MCF 10A (cell line): ENCODE measurements at regions not wholly inside any gene's neighbourhood (a gene's known extent, or its start where the extent isn't known, plus 50 kb on each side); places are given as distances from the start of the nearest gene placed in this dataset.

Experiments used
- BruUV-seq: library from RNA; stranded (reverse); fragments of 400-500 nt; replicated peaks from 2 replicates; lab custom pipeline; 2021; lab: Mats Ljungman, UMichigan
- CTCF ChIA-PET: fragments of 300-600 bp; sonication (Branson Sonifier 250); formaldehyde crosslinking; extraction: SDS; loops from one replicate; lab custom pipeline; 2021; ENCODE audit warnings: antibody characterized with exemption, inconsistent platforms; lab: Yijun Ruan, JAX
- POLR2A ChIA-PET: fragments of 300-600, 350-650 bp; sonication (Branson Sonifier 250); formaldehyde crosslinking; extraction: SDS; loops from one replicate; lab custom pipeline; 2020; ENCODE audit warnings: antibody characterized with exemption, inconsistent platforms; lab: Yijun Ruan, JAX
- DNase-seq: peaks from one replicate; pipeline ENCODE4 v3.0.0-alpha.2; 2018; ENCODE audit not compliant: unreplicated experiment
- H3K27ac Mint-ChIP-seq: one replicate; pipeline ENCODE4 v1.8.0; 2022; ENCODE audit warnings: mild to moderate bottlenecking, low read depth, mixed read lengths; ENCODE audit not compliant: unreplicated experiment
- H3K27me3 Mint-ChIP-seq: one replicate; pipeline ENCODE4 v1.8.0; 2022; ENCODE audit warnings: mixed read lengths; ENCODE audit not compliant: insufficient read depth, unreplicated experiment
- H3K36me3 Mint-ChIP-seq: one replicate; pipeline ENCODE4 v1.8.0; 2022; ENCODE audit warnings: mild to moderate bottlenecking, moderate library complexity, mixed read lengths; ENCODE audit not compliant: insufficient read depth, unreplicated experiment
- H3K4me1 Mint-ChIP-seq: one replicate; pipeline ENCODE4 v1.8.0; 2022; ENCODE audit warnings: mixed read lengths; ENCODE audit not compliant: insufficient read depth, unreplicated experiment
- H3K4me3 Mint-ChIP-seq: one replicate; pipeline ENCODE4 v1.8.0; 2022; ENCODE audit warnings: mild to moderate bottlenecking, moderate library complexity, mixed read lengths; ENCODE audit not compliant: unreplicated experiment
- H3K9me3 Mint-ChIP-seq: one replicate; pipeline ENCODE4 v1.8.0; 2022; ENCODE audit warnings: mixed read lengths; ENCODE audit not compliant: unreplicated experiment
- intact Hi-C: fragments of 100-400 bp; cut with micrococcal nuclease; formaldehyde crosslinking; loops from 2 replicates; pipeline ENCODE4 v1.14.1; 2022
- TF ChIP-seq, protein P1 (sequence below): fragments of 200-600 bp; IDR thresholded peaks from one replicate; pipeline ENCODE4 v1.8.0; 2022; ENCODE audit warnings: antibody characterized with exemption, mild to moderate bottlenecking; ENCODE audit not compliant: unreplicated experiment

DNA sequence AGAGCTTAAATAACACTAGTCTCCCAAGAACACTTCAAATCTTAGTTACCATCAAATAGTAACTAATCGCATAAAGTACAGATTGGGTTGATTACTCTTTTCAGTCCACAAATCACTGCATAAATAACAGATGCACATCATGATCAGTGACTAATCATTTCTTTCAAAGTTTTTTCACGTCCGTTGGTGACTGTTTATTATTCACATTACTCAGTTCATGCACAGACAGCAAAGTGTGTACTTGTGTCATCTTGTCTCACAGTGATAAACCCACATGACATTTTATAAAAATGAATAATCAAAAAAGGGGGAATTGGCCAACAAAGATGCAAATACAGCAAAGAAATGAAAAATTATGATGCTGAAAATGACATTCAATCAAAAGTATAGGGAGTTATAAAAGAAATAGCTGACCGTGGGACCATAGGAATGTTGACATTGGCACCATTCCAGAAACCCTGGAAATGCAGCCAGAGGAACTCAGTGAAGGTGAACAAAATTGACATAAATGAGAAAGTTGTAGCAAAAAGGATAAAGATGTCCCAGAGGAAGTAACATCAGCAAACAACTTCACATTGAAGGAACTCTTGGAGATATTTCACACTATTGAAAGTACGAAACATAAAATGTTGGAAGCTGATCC is 161.5 kb downstream of the SOX3 start:
- ChIA-PET CTCF (no interaction called here), POLR2A (no interaction called here)
- H3K36me3 Mint-ChIP-seq = no peaks in the 10 kb centered on the region
- peaks cover 10% of the 10 kb centered on the region for H3K27me3 Mint-ChIP-seq
- peak; percentile 44 for DNase-seq
- H3K4me1 Mint-ChIP-seq = peaks cover 6% of the 10 kb centered on the region
- H3K27ac Mint-ChIP-seq = no peak overlapping the region
- BruUV-seq = no TSS peak
- no peak overlapping the region for H3K4me3 Mint-ChIP-seq
- peaks cover 7% of the 10 kb centered on the region for H3K9me3 Mint-ChIP-seq
- TF ChIP-seq, protein P1, sequence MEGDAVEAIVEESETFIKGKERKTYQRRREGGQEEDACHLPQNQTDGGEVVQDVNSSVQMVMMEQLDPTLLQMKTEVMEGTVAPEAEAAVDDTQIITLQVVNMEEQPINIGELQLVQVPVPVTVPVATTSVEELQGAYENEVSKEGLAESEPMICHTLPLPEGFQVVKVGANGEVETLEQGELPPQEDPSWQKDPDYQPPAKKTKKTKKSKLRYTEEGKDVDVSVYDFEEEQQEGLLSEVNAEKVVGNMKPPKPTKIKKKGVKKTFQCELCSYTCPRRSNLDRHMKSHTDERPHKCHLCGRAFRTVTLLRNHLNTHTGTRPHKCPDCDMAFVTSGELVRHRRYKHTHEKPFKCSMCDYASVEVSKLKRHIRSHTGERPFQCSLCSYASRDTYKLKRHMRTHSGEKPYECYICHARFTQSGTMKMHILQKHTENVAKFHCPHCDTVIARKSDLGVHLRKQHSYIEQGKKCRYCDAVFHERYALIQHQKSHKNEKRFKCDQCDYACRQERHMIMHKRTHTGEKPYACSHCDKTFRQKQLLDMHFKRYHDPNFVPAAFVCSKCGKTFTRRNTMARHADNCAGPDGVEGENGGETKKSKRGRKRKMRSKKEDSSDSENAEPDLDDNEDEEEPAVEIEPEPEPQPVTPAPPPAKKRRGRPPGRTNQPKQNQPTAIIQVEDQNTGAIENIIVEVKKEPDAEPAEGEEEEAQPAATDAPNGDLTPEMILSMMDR = no peak
- intact Hi-C loops = no loop called here

DNA sequence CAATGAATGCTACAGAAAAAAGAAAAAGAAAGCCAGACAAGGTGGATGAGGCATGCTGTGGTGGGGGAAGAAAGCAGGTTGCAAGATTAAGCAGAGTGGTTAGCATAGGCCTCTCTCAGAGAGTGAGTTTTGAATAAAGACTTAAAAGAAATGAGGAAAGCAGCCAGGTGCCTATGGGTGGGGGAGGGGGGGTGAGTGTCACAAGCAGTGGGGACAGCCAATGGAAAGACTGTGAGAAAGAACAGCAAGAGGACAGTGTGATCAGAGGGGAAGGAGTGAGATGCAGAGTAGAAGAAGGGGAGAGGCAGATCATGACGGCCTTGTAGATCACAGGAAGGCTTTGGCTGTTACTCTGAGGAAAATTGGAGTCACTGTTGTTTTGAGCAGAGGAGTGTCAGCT is 162.5 kb downstream of the SOX3 start:
- CTCF ChIA-PET = no interaction called here
- intact Hi-C loops = no loop called here
- H3K27ac Mint-ChIP-seq = no peak overlapping the region

DNA sequence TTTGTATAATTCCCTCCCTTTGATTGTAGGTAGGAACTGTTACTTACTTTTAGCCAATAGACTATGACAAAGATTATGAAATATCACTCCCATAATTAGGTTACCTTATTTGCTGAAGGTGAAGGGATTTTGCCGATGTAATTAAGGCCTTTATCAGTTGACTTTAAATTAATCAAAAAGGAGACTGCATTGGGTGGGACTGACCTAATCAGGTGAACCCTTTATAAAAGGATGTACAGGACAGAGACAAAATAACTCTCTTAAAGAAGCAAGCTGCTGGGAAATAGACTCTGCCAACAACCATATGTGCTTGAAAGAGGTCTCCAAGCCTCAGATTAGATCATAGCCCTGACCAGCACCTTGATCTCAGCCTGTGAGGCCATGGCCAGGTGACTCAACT is 167.6 kb downstream of the SOX3 start:
- H3K27ac Mint-ChIP-seq = no peak overlapping the region
- no peaks in the 10 kb centered on the region for H3K4me1 Mint-ChIP-seq
- H3K4me3 Mint-ChIP-seq = no peak overlapping the region
- ChIA-PET CTCF (no interaction called here), POLR2A (no interaction called here)
- intact Hi-C loops = no loop called here
- DNase-seq = no peak
- H3K36me3 Mint-ChIP-seq = no peaks in the 10 kb centered on the region
- TF ChIP-seq, protein P1 = no peak
- peaks cover 11% of the 10 kb centered on the region for H3K27me3 Mint-ChIP-seq
- no peaks in the 10 kb centered on the region for H3K9me3 Mint-ChIP-seq
- no TSS peak for BruUV-seq

More for the DNA sequence above, 162.5 kb downstream of the SOX3 start:
- TF ChIP-seq, protein P1 = no peak
- POLR2A ChIA-PET = no interaction called here
- DNase-seq = no peak
- Mint-ChIP-seq H3K27me3 (peaks cover 1% of the 10 kb centered on the region), H3K9me3 (no peaks in the 10 kb centered on the region), H3K36me3 (no peaks in the 10 kb centered on the region), H3K4me3 (no peak overlapping the region), H3K4me1 (peaks cover 6% of the 10 kb centered on the region)
- BruUV-seq = no TSS peak

DNA sequence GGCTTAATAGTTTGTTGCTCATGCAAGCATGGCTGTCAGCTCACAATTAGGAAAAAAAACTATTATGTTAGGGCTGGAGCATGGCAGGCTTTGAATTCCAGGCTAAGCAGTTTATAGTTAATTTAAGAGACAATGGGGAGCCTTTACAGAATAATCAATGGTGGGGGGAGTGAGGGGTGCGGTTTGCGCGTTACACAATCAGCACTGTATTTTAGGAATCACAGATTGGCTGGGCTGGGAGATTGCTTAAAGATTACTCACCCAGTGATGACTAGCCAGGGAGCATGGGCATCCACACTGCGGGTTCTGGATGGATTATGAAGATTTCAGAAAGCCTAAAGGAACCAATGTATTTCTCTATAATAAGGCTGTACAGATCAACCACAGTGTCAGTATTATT is 186.6 kb downstream of the SOX3 start:
- ChIA-PET POLR2A (no interaction called here), CTCF (interaction anchor here (0.6 kb wide), 1 partner anchor 578 kb away, joined by 4 read pairs; no protein-coding TSS in a partner anchor)
- Mint-ChIP-seq H3K36me3 (no peaks in the 10 kb centered on the region), H3K9me3 (peaks cover 7% of the 10 kb centered on the region), H3K27me3 (peaks cover 11% of the 10 kb centered on the region), H3K4me1 (peaks cover 11% of the 10 kb centered on the region), H3K27ac (no peak overlapping the region), H3K4me3 (no peak overlapping the region)
- DNase-seq = peak; percentile 70
- no TSS peak for BruUV-seq
- intact Hi-C loops = loop anchor here (5.0 kb wide), 1 partner anchor 136 kb away; no protein-coding TSS in a partner anchor
- TF ChIP-seq, protein P1 = no peak
